Esophagus muscularis mucosa (tissue), 4 donors: ENCODE measurements at regions not wholly inside any gene's neighbourhood (a gene's known extent, or its start where the extent isn't known, plus 50 kb on each side); places are given as distances from the start of the nearest gene placed in this dataset.

ENCODE experiments used
- EP300 ChIP-seq: sonication (generic); formaldehyde crosslinking; IDR thresholded peaks from one replicate; pipeline ENCODE4 v1.6.1; 2017; ENCODE audit warnings: antibody characterized with exemption
- POLR2A ChIP-seq: fragments of 450-650 bp; IDR thresholded peaks from one replicate; pipeline ENCODE4 v1.6.1; 2017; ENCODE audit warnings: antibody characterized with exemption, moderate library complexity, mild to moderate bottlenecking, low read depth
- POLR2AphosphoS5 ChIP-seq, 2 donors: sonication (generic); formaldehyde crosslinking; IDR thresholded peaks; one replicate each; pipeline ENCODE4 v1.6.1; 2017; ENCODE audit warnings: antibody characterized with exemption in 2 of 2
- TF ChIP-seq, protein P1 (sequence below), 3 experiments: fragments of 200-600 bp in 2 of 3; fragments of 450-650 bp in 1 of 3; sonication (generic) in 2 of 3; IDR thresholded peaks; one replicate each; pipeline ENCODE4 v1.5.1; 2017 to 2019; ENCODE audit warnings: antibody characterized with exemption in 3 of 3, mild to moderate bottlenecking in 2 of 3, moderate library complexity in 1 of 3

DNA sequence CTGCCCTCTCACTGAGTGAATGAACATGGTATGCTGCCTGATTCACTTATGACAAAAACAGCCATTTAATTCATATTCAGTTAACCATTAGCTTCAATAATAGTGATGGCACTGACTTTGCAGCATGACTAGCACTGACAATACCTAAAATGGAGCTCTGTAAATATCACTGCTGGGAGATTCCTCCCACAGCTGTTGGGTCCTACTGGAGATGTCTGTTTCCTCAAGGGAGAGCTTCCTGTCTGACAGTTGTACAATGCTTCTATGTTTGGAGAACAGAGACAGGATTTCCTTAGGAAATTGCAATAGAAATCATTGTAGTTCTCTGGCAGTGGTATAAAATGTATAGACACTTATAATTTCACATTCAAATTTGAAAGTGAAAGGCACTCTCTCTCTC, 695.9 kb upstream of the CDH8 start:
- TF ChIP-seq, protein P1, sequence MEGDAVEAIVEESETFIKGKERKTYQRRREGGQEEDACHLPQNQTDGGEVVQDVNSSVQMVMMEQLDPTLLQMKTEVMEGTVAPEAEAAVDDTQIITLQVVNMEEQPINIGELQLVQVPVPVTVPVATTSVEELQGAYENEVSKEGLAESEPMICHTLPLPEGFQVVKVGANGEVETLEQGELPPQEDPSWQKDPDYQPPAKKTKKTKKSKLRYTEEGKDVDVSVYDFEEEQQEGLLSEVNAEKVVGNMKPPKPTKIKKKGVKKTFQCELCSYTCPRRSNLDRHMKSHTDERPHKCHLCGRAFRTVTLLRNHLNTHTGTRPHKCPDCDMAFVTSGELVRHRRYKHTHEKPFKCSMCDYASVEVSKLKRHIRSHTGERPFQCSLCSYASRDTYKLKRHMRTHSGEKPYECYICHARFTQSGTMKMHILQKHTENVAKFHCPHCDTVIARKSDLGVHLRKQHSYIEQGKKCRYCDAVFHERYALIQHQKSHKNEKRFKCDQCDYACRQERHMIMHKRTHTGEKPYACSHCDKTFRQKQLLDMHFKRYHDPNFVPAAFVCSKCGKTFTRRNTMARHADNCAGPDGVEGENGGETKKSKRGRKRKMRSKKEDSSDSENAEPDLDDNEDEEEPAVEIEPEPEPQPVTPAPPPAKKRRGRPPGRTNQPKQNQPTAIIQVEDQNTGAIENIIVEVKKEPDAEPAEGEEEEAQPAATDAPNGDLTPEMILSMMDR (IDR thresholded peaks at IDR 0.05): no peak
- TF ChIP-seq POLR2AphosphoS5 (IDR thresholded peaks at IDR 0.05) (no peak), POLR2A (no peak), EP300 (no peak)
